ENCODE measurements at regions not wholly inside any gene's neighbourhood (a gene's known extent, or its start where the extent isn't known, plus 50 kb on each side); places are given as distances from the start of the nearest gene placed in this dataset.

GRCh38 chr4:180993244-180993836 is 1249.9 kb upstream of the TENM3 start:
- DNase-seq (ENCODE audit: low read depth in 2 of 2): no peak

DNA sequence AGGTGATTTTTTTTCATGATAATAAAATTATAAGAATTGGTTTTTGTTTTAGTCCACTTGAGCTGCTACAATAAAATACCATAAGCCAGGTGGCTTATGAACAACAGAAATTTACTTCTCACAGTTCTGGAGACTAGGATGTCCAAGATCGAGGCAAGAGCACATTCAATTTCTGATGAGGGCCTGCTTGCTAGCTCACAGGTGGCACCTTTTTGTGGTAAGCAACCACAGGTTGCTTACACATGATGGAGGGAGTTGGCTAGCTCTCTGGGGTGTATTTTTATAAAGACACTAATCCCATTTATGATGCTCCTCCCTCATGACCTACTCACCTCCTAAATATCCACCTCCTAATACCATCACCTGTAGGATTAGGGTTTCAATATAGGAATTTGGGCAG is 1248.5 kb upstream of the TENM3 start:
- no peak for DNase-seq (ENCODE audit: low read depth in 2 of 2)

DNA sequence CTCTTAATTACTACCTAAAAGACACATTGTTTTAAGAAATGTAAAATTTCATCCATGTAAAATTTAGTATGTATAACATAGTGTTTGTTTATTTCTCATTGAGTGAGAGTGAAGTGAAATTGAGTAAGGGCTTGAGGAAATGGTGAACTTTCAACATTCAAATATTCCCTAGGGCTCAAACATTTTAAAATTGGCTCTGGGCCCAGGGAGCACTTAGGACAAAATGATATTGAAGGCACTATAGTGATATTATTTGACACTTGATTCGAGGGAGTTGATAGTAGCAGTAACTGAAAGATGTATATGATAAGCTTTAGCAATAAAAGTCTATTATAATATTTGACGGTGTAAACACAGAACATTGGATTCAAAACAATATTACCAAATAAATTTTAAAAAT is 1244.0 kb upstream of the TENM3 start:
- no peak for DNase-seq (ENCODE audit: low read depth in 2 of 2)

- DNase-seq (ENCODE audit: low read depth in 2 of 2): peak; percentile 36 to 37
Observed at GRCh38 chr4:181004056-181004455, 1239.1 kb upstream of the TENM3 start.

DNA sequence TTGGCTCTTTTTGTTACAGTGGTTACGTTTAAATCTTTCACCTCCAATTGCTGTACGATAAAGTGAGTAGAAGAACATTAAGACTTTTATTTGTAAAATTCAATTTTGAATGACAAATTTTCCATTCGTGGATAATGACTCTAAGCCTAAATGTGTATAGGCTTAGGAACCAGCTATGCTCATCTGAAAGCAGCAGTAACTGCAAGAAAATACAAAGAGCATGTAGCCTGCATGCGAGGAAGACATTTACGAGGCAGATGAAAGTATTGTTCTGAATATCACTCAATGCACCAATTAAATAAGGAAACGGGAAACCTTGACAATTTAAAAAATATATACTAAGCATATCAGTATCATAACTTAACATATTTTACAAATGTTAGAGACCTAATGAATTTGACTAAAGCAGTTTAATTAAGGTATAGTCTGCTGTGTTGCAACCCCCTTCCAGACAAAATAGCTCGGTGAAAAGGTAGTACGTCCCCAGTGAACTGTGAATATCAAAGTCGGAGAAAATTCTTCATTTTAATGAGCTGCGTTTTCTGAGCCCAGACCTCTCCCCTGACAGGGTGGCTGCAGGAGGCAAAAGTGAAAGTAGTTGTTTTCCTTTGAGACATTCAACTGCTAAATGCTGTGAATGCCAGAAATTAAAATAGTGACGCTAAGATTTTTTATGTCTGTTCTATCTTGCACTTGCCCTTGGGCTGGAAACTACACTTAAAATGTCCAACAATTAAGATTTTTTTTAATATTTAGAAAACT is 1236.5 kb upstream of the TENM3 start:
- no peak for DNase-seq (ENCODE audit: low read depth in 2 of 2)

GRCh38 chr4:181007751-181008150 is 1235.5 kb upstream of the TENM3 start:
- DNase-seq (ENCODE audit: low read depth in 2 of 2): no peak

DNA sequence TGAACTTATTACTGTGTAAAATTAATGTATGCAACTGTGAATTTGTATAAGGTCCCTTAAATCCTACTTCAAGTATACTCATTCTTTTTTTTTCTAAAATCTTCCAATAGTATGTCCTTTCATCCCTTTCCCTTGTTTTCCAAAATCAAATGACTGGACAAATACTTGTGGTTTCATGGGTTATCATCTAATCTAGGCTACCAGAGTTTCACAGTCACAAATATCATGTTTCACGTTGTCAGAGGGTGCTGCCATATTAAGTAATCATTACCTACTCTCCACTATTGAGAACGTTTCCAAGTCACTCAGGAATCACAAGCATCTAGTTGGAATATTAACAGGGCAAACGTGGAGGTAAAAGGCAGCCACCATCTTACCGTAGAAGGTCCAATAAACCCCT is 1235.0 kb upstream of the TENM3 start:
- DNase-seq (ENCODE audit: low read depth in 2 of 2): peak in 1 of 2 experiments; percentile 19

- no peak for DNase-seq (ENCODE audit: low read depth in 2 of 2)
Observed at GRCh38 chr4:181013162-181013561, 1230.0 kb upstream of the TENM3 start.

- no peak for DNase-seq (ENCODE audit: low read depth in 2 of 2)
Observed at GRCh38 chr4:181017038-181017437, 1226.2 kb upstream of the TENM3 start.

DNA sequence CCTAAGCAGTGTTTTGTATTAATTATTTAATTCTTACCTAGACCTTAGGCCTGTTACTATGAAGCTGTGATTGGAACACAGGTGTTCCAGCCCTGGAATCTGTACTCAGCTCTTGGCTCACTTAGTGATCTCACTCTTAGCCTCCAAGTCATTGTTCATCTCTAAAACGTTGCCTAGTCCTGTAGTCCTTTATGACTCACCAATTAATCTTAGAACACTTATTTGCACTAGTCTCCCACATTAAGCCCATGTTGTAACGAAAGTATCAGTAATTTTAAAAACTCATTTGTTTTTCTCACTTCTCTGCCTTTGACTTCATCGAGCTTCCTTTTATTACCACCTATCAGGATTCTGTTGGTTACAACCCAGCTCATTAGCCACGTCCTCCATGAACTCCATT is 1224.7 kb upstream of the TENM3 start:
- DNase-seq (ENCODE audit: low read depth in 2 of 2): no peak

- no peak for DNase-seq (ENCODE audit: low read depth in 2 of 2)
Observed at GRCh38 chr4:181018913-181019312, 1224.3 kb upstream of the TENM3 start.

GRCh38 chr4:181020456-181020855 is 1222.7 kb upstream of the TENM3 start:
- no peak for DNase-seq (ENCODE audit: low read depth in 2 of 2)

- no peak for DNase-seq (ENCODE audit: low read depth in 2 of 2)
Observed at GRCh38 chr4:181021213-181021612, 1222.0 kb upstream of the TENM3 start.

DNA sequence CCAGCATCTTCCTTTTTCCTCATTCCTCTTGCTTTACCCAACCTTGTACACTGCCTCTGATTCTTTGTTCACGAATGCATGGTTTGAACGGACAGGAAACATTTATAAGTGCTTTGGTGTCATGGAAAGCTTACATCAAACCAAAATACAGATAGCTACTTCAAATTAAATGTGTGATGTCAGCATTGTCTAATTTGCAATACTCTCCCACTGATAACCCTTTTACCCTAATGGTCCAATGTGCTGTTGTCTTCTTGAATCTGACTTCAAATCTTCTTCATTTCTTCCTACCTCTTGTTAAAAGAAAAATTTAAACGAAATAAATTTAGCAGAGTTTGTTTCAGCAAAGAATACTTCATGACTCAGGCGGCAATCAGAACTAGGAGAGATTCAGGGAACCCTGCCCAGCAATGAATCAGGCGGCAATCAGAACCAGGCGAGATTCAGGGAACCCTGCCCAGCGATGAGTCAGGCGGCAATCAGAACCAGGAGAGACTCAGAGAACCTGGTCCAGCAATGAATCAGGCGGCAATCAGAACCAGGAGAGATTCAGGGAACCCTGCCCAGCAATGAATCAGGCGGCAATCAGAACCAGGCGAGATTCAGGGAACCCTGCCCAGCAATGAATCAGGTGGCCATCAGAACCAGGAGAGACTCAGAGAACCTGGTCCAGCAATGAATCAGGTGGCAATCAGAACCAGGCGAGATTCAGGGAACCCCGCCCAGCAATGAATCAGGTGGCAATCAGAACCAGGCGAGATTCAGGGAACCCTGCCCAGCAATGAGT is 1212.9 kb upstream of the TENM3 start:
- peak; percentile 70 to 73 for DNase-seq (ENCODE audit: low read depth in 2 of 2)

GRCh38 chr4:181030961-181031360 is 1212.2 kb upstream of the TENM3 start:
- peak; percentile 23 to 26 for DNase-seq (ENCODE audit: low read depth in 2 of 2)

- DNase-seq (ENCODE audit: low read depth in 2 of 2): no peak
Observed at GRCh38 chr4:181043486-181043885, 1199.7 kb upstream of the TENM3 start.

GRCh38 chr4:181046809-181047208 is 1196.4 kb upstream of the TENM3 start:
- no peak for DNase-seq (ENCODE audit: low read depth in 2 of 2)

DNA sequence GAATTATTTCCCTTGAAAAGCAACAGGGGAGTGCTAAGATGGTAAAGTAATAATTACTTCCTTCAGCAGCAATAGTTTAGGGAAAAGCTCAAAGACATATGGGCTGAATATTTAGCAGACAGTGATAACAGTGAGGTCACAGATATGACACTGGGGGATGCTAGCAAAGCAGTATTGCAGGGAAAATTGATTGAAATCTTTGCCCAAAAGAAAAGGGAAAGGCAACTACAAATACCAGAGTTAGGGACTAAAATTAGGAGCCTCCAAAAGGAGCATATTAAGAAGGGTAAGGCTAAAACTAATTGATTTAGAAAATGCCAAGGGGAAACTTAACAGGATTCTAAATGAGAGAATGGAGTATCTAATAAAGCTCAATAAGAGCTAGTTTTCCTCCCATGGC is 1191.3 kb upstream of the TENM3 start:
- no peak for DNase-seq (ENCODE audit: low read depth in 2 of 2)

DNA sequence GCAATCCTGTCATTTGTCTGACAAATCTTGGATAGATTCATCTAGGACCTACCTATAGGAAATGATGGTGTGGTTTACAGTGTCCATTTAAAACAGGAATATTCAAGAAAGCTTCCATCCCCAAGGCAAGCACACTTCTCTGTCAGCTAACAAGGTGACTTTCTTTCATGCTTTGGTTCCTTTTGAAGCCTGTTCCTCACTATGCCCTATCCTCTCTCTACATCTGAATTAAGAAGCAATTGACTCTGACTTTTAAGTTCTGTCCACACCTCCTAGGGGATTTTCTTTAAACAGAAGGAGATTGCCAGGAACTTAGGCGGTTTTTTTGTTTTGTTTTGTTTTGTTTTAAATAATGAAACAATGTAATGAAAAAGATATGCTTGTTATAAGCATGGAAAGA is 1181.4 kb upstream of the TENM3 start:
- no peak for DNase-seq (ENCODE audit: low read depth in 2 of 2)

GRCh38 chr4:181063212-181063611 is 1180.0 kb upstream of the TENM3 start:
- DNase-seq (ENCODE audit: low read depth in 2 of 2): no peak

DNA sequence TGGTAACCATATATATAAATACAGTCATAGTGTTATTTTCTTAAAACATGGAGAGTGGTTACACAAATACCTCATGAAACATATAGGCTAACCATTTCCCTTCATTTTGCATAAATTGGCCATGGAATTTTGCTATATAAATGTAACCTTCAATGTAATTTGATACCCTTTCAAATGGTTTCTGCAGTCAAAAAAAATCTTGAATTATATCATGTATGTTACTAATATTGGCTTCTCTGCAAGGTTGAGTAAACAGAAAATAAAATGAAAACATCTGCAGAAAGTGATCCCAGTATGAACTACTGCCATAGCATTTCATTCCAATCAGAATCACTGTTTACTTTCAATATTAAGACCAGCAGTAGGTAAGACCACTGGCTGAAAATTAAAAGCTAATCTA is 1165.9 kb upstream of the TENM3 start:
- DNase-seq (ENCODE audit: low read depth in 2 of 2): peak; percentile 54 to 57

DNA sequence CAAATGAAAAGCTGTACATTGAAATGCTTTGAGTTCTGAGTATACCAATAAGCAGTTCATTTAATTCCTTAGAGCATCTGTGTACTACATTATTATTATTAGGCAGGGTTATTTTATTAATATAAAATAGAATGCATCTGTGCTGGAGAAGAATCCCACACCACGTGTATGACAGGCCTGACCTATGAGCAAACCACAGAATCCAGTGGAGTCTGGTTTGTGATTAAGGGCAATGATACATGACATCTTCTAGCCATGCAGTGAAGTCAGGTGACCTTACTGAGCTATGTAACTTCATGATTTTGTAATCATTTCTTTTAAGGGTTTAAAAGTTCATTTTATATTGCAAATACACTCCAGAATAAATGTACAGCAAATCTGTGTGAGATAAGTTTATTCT is 1165.0 kb upstream of the TENM3 start:
- DNase-seq (ENCODE audit: low read depth in 2 of 2): no peak
